ENCODE measurements at regions not wholly inside any gene's neighbourhood (a gene's known extent, or its start where the extent isn't known, plus 50 kb on each side); places are given as distances from the start of the nearest gene placed in this dataset.

DNA sequence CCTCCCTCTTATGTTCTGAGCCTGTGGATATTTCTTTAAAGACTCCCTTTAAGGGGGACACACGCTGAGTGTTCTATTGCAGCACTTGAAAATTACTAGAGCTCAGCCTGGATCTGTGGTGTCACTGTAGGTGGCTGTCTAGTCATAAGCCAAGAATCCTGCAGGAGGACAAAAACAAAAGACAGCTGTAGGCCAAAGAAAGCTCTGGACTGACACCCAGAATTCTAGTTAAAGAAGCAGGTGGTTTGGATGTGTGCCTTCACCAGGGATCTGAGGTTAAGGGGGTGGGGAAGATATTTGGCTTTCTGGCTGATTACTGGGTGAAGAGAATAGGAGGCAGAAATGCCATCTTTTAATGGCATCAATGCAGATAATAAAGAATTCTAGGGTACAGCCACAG is 842.5 kb upstream of the NXPH2 start:
- TF ChIP-seq, protein P1, sequence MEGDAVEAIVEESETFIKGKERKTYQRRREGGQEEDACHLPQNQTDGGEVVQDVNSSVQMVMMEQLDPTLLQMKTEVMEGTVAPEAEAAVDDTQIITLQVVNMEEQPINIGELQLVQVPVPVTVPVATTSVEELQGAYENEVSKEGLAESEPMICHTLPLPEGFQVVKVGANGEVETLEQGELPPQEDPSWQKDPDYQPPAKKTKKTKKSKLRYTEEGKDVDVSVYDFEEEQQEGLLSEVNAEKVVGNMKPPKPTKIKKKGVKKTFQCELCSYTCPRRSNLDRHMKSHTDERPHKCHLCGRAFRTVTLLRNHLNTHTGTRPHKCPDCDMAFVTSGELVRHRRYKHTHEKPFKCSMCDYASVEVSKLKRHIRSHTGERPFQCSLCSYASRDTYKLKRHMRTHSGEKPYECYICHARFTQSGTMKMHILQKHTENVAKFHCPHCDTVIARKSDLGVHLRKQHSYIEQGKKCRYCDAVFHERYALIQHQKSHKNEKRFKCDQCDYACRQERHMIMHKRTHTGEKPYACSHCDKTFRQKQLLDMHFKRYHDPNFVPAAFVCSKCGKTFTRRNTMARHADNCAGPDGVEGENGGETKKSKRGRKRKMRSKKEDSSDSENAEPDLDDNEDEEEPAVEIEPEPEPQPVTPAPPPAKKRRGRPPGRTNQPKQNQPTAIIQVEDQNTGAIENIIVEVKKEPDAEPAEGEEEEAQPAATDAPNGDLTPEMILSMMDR (conservative IDR thresholded peaks at IDR 0.05), result no peak
- TF ChIP-seq ZFX (IDR thresholded peaks at IDR 0.05), result no peak
